ENCODE measurements at regions not wholly inside any gene's neighbourhood (a gene's known extent, or its start where the extent isn't known, plus 50 kb on each side); places are given as distances from the start of the nearest gene placed in this dataset.

GRCh38 chr1:216809649-216810048 lies 86.4 kb upstream of the ESRRG start:
- no peaks in the 10 kb centered on the region for H3K36me3 ChIP-seq (ENCODE audit: control insufficient read depth in 5 of 5, insufficient read depth in 5 of 5, low read length in 5 of 5)
- no peak overlapping the region for H3K4me3 ChIP-seq (ENCODE audit: low read depth in 1 of 5, low read length in 5 of 5)
- no peaks in the 10 kb centered on the region for H3K4me1 ChIP-seq (ENCODE audit: control insufficient read depth in 5 of 5, insufficient read depth in 5 of 5, low read length in 5 of 5)
- no peak overlapping the region for H3K27ac ChIP-seq (ENCODE audit: low read depth, low read length)
- H3K9me3 ChIP-seq (ENCODE audit: control insufficient read depth in 5 of 5, low read length in 5 of 5), result no peaks in the 10 kb centered on the region
- no peaks in the 10 kb centered on the region for H3K27me3 ChIP-seq (ENCODE audit: control insufficient read depth in 5 of 5, insufficient read depth in 4 of 5, low read length in 5 of 5)
- no peak overlapping the region for H3K9ac ChIP-seq (ENCODE audit: low read length in 5 of 5)

GRCh38 chr1:216807696-216808095 lies 84.5 kb upstream of the ESRRG start:
- H3K27ac ChIP-seq (ENCODE audit: low read depth, low read length), result no peak overlapping the region
- H3K27me3 ChIP-seq (ENCODE audit: control insufficient read depth in 5 of 5, insufficient read depth in 4 of 5, low read length in 5 of 5), result no peaks in the 10 kb centered on the region
- no peaks in the 10 kb centered on the region for H3K4me1 ChIP-seq (ENCODE audit: control insufficient read depth in 5 of 5, insufficient read depth in 5 of 5, low read length in 5 of 5)
- no peaks in the 10 kb centered on the region for H3K36me3 ChIP-seq (ENCODE audit: control insufficient read depth in 5 of 5, insufficient read depth in 5 of 5, low read length in 5 of 5)
- H3K9me3 ChIP-seq (ENCODE audit: control insufficient read depth in 5 of 5, low read length in 5 of 5), result no peaks in the 10 kb centered on the region
- H3K9ac ChIP-seq (ENCODE audit: low read length in 5 of 5), result no peak overlapping the region
- H3K4me3 ChIP-seq (ENCODE audit: low read depth in 1 of 5, low read length in 5 of 5), result no peak overlapping the region

GRCh38 chr1:216805953-216806352 lies 82.7 kb upstream of the ESRRG start:
- Histone ChIP-seq H3K27me3 (ENCODE audit: control insufficient read depth in 5 of 5, insufficient read depth in 4 of 5, low read length in 5 of 5) (no peaks in the 10 kb centered on the region), H3K9ac (ENCODE audit: low read length in 5 of 5) (no peak overlapping the region), H3K4me3 (ENCODE audit: low read depth in 1 of 5, low read length in 5 of 5) (no peak overlapping the region), H3K4me1 (ENCODE audit: control insufficient read depth in 5 of 5, insufficient read depth in 5 of 5, low read length in 5 of 5) (no peaks in the 10 kb centered on the region), H3K9me3 (ENCODE audit: control insufficient read depth in 5 of 5, low read length in 5 of 5) (no peaks in the 10 kb centered on the region), H3K27ac (ENCODE audit: low read depth, low read length) (no peak overlapping the region), H3K36me3 (ENCODE audit: control insufficient read depth in 5 of 5, insufficient read depth in 5 of 5, low read length in 5 of 5) (no peaks in the 10 kb centered on the region)

- no peaks in the 10 kb centered on the region for H3K27me3 ChIP-seq (ENCODE audit: control insufficient read depth in 5 of 5, insufficient read depth in 4 of 5, low read length in 5 of 5)
- no peak overlapping the region for H3K9ac ChIP-seq (ENCODE audit: low read length in 5 of 5)
- H3K27ac ChIP-seq (ENCODE audit: low read depth, low read length), result no peak overlapping the region
- no peaks in the 10 kb centered on the region for H3K9me3 ChIP-seq (ENCODE audit: control insufficient read depth in 5 of 5, low read length in 5 of 5)
- H3K4me3 ChIP-seq (ENCODE audit: low read depth in 1 of 5, low read length in 5 of 5), result no peak overlapping the region
- H3K36me3 ChIP-seq (ENCODE audit: control insufficient read depth in 5 of 5, insufficient read depth in 5 of 5, low read length in 5 of 5), result no peaks in the 10 kb centered on the region
- H3K4me1 ChIP-seq (ENCODE audit: control insufficient read depth in 5 of 5, insufficient read depth in 5 of 5, low read length in 5 of 5), result no peaks in the 10 kb centered on the region
Measured at GRCh38 chr1:216805233-216805632, 82.0 kb upstream of the ESRRG start.

GRCh38 chr1:216804111-216804510 lies 80.9 kb upstream of the ESRRG start:
- H3K9me3 ChIP-seq (ENCODE audit: control insufficient read depth in 5 of 5, low read length in 5 of 5), result no peaks in the 10 kb centered on the region
- no peaks in the 10 kb centered on the region for H3K4me1 ChIP-seq (ENCODE audit: control insufficient read depth in 5 of 5, insufficient read depth in 5 of 5, low read length in 5 of 5)
- H3K27ac ChIP-seq (ENCODE audit: low read depth, low read length), result no peak overlapping the region
- no peak overlapping the region for H3K4me3 ChIP-seq (ENCODE audit: low read depth in 1 of 5, low read length in 5 of 5)
- H3K27me3 ChIP-seq (ENCODE audit: control insufficient read depth in 5 of 5, insufficient read depth in 4 of 5, low read length in 5 of 5), result no peaks in the 10 kb centered on the region
- H3K9ac ChIP-seq (ENCODE audit: low read length in 5 of 5), result no peak overlapping the region
- no peaks in the 10 kb centered on the region for H3K36me3 ChIP-seq (ENCODE audit: control insufficient read depth in 5 of 5, insufficient read depth in 5 of 5, low read length in 5 of 5)

GRCh38 chr1:216794586-216794985 lies 71.4 kb upstream of the ESRRG start:
- H3K36me3 ChIP-seq (ENCODE audit: control insufficient read depth in 5 of 5, insufficient read depth in 5 of 5, low read length in 5 of 5), result no peaks in the 10 kb centered on the region
- H3K9ac ChIP-seq (ENCODE audit: low read length in 5 of 5), result no peak overlapping the region
- H3K9me3 ChIP-seq (ENCODE audit: control insufficient read depth in 5 of 5, low read length in 5 of 5), result no peaks in the 10 kb centered on the region

GRCh38 chr1:216793973-216794372 lies 70.7 kb upstream of the ESRRG start:
- Histone ChIP-seq H3K9me3 (ENCODE audit: control insufficient read depth in 5 of 5, low read length in 5 of 5) (no peaks in the 10 kb centered on the region), H3K4me3 (ENCODE audit: low read depth in 1 of 5, low read length in 5 of 5) (no peak overlapping the region), H3K4me1 (ENCODE audit: control insufficient read depth in 5 of 5, insufficient read depth in 5 of 5, low read length in 5 of 5) (no peaks in the 10 kb centered on the region), H3K27me3 (ENCODE audit: control insufficient read depth in 5 of 5, insufficient read depth in 4 of 5, low read length in 5 of 5) (no peaks in the 10 kb centered on the region), H3K36me3 (ENCODE audit: control insufficient read depth in 5 of 5, insufficient read depth in 5 of 5, low read length in 5 of 5) (no peaks in the 10 kb centered on the region), H3K9ac (ENCODE audit: low read length in 5 of 5) (no peak overlapping the region), H3K27ac (ENCODE audit: low read depth, low read length) (no peak overlapping the region)

More at GRCh38 chr1:216794586-216794985, 71.4 kb upstream of the ESRRG start:
- Histone ChIP-seq H3K4me1 (ENCODE audit: control insufficient read depth in 5 of 5, insufficient read depth in 5 of 5, low read length in 5 of 5) (no peaks in the 10 kb centered on the region), H3K27me3 (ENCODE audit: control insufficient read depth in 5 of 5, insufficient read depth in 4 of 5, low read length in 5 of 5) (no peaks in the 10 kb centered on the region), H3K27ac (ENCODE audit: low read depth, low read length) (no peak overlapping the region), H3K4me3 (ENCODE audit: low read depth in 1 of 5, low read length in 5 of 5) (no peak overlapping the region)

- Histone ChIP-seq H3K9ac (ENCODE audit: low read length in 5 of 5) (no peak overlapping the region), H3K4me1 (ENCODE audit: control insufficient read depth in 5 of 5, insufficient read depth in 5 of 5, low read length in 5 of 5) (no peaks in the 10 kb centered on the region), H3K36me3 (ENCODE audit: control insufficient read depth in 5 of 5, insufficient read depth in 5 of 5, low read length in 5 of 5) (no peaks in the 10 kb centered on the region), H3K27me3 (ENCODE audit: control insufficient read depth in 5 of 5, insufficient read depth in 4 of 5, low read length in 5 of 5) (no peaks in the 10 kb centered on the region), H3K4me3 (ENCODE audit: low read depth in 1 of 5, low read length in 5 of 5) (no peak overlapping the region), H3K27ac (ENCODE audit: low read depth, low read length) (no peak overlapping the region), H3K9me3 (ENCODE audit: control insufficient read depth in 5 of 5, low read length in 5 of 5) (no peaks in the 10 kb centered on the region)
Measured at GRCh38 chr1:216793303-216793702, 70.1 kb upstream of the ESRRG start.

- H3K27me3 ChIP-seq (ENCODE audit: control insufficient read depth in 5 of 5, insufficient read depth in 4 of 5, low read length in 5 of 5), result no peaks in the 10 kb centered on the region
- no peaks in the 10 kb centered on the region for H3K4me1 ChIP-seq (ENCODE audit: control insufficient read depth in 5 of 5, insufficient read depth in 5 of 5, low read length in 5 of 5)
- no peaks in the 10 kb centered on the region for H3K36me3 ChIP-seq (ENCODE audit: control insufficient read depth in 5 of 5, insufficient read depth in 5 of 5, low read length in 5 of 5)
- H3K9ac ChIP-seq (ENCODE audit: low read length in 5 of 5), result no peak overlapping the region
- H3K9me3 ChIP-seq (ENCODE audit: control insufficient read depth in 5 of 5, low read length in 5 of 5), result no peaks in the 10 kb centered on the region
- no peak overlapping the region for H3K4me3 ChIP-seq (ENCODE audit: low read depth in 1 of 5, low read length in 5 of 5)
- H3K27ac ChIP-seq (ENCODE audit: low read depth, low read length), result no peak overlapping the region
Measured at GRCh38 chr1:216788671-216789070, 65.4 kb upstream of the ESRRG start.

GRCh38 chr1:216785737-216786136 lies 62.5 kb upstream of the ESRRG start:
- no peak overlapping the region for H3K4me3 ChIP-seq (ENCODE audit: low read depth in 1 of 5, low read length in 5 of 5)
- H3K4me1 ChIP-seq (ENCODE audit: control insufficient read depth in 5 of 5, insufficient read depth in 5 of 5, low read length in 5 of 5), result no peaks in the 10 kb centered on the region
- no peaks in the 10 kb centered on the region for H3K36me3 ChIP-seq (ENCODE audit: control insufficient read depth in 5 of 5, insufficient read depth in 5 of 5, low read length in 5 of 5)
- no peaks in the 10 kb centered on the region for H3K27me3 ChIP-seq (ENCODE audit: control insufficient read depth in 5 of 5, insufficient read depth in 4 of 5, low read length in 5 of 5)
- no peak overlapping the region for H3K27ac ChIP-seq (ENCODE audit: low read depth, low read length)
- no peaks in the 10 kb centered on the region for H3K9me3 ChIP-seq (ENCODE audit: control insufficient read depth in 5 of 5, low read length in 5 of 5)
- H3K9ac ChIP-seq (ENCODE audit: low read length in 5 of 5), result no peak overlapping the region

- no peak overlapping the region for H3K27ac ChIP-seq (ENCODE audit: low read depth, low read length)
- no peaks in the 10 kb centered on the region for H3K36me3 ChIP-seq (ENCODE audit: control insufficient read depth in 5 of 5, insufficient read depth in 5 of 5, low read length in 5 of 5)
- no peaks in the 10 kb centered on the region for H3K4me1 ChIP-seq (ENCODE audit: control insufficient read depth in 5 of 5, insufficient read depth in 5 of 5, low read length in 5 of 5)
- no peak overlapping the region for H3K4me3 ChIP-seq (ENCODE audit: low read depth in 1 of 5, low read length in 5 of 5)
- no peaks in the 10 kb centered on the region for H3K27me3 ChIP-seq (ENCODE audit: control insufficient read depth in 5 of 5, insufficient read depth in 4 of 5, low read length in 5 of 5)
- no peaks in the 10 kb centered on the region for H3K9me3 ChIP-seq (ENCODE audit: control insufficient read depth in 5 of 5, low read length in 5 of 5)
- no peak overlapping the region for H3K9ac ChIP-seq (ENCODE audit: low read length in 5 of 5)
Measured at GRCh38 chr1:216785221-216785620, 62.0 kb upstream of the ESRRG start.
